GM12878 (cell line): ENCODE measurements at regions not wholly inside any gene's neighbourhood (a gene's known extent, or its start where the extent isn't known, plus 50 kb on each side); places are given as distances from the start of the nearest gene placed in this dataset.

Experiments
- EP300 ChIP-seq, 2 experiments: fragments of 150-350 bp in 1 of 2; IDR thresholded peaks; 2 replicates each; pipeline ENCODE4 v1.6.1; 2011 to 2012; ENCODE audit warnings: low read depth in 2 of 2, low read length in 2 of 2, borderline replicate concordance in 1 of 2, improper control_type of control experiment in 1 of 2, inconsistent platforms in 1 of 2; ENCODE audit not compliant: control insufficient read depth in 1 of 2
- EZH2 ChIP-seq: IDR thresholded peaks from 2 replicates; pipeline ENCODE4 v1.6.1; 2012; ENCODE audit warnings: low read depth, mild to moderate bottlenecking, control low read depth, inconsistent platforms, low read length, borderline replicate concordance; ENCODE audit not compliant: control insufficient read depth
- TAF1 ChIP-seq: IDR thresholded peaks from 2 replicates; pipeline ENCODE4 v1.6.1; 2011; ENCODE audit warnings: mild to moderate bottlenecking, low read depth, low read length, borderline replicate concordance
- TF ChIP-seq, protein P1 (sequence below), 3 experiments: IDR thresholded peaks in 2 of 3; conservative IDR thresholded peaks in 1 of 3; 2 replicates each; pipeline ENCODE4 v1.5.1; 2011; ENCODE audit warnings: low read depth in 3 of 3, low read length in 3 of 3, mild to moderate bottlenecking in 3 of 3, control low read depth in 2 of 3, moderate library complexity in 2 of 3, inconsistent platforms in 1 of 3, mixed read lengths in 1 of 3; ENCODE audit not compliant: control insufficient read depth in 2 of 3, insufficient read depth in 1 of 3; ENCODE audit errors: extremely low read depth in 1 of 3
- TF ChIP-seq, protein P2 (sequence below): fragments of 450-650 bp; formaldehyde crosslinking; IDR thresholded peaks from 2 replicates; pipeline ENCODE4 v1.4.0; 2020; ENCODE audit warnings: mild to moderate bottlenecking, moderate library complexity

DNA sequence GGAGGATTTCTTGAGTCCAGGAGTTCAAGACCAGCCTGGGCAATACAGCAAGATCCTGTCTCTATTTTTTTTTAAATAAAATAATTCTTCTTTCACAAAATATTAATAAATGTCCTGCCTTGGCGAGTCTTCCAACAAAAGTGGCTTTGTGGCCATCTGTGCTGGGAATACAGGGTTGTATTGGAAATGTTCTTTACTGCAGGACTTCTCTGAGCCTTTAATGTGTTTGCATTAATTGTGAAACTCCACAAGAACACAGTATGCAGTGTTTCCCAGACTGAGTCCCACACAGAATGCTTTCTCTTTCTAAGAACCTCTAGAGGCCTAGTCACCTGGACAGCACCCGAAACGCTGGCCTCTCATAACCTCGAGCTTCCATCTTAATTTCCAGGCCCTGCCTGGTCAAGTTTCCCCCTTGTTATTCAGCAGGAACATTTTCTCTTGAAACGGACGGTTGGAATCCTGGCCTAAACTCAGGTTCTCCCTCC is 85.4 kb upstream of the ARRDC4 start:
- no peak for TF ChIP-seq EP300 (IDR thresholded peaks at IDR 0.05; ENCODE audit: borderline replicate concordance in 1 of 2, control insufficient read depth in 1 of 2, low read depth in 2 of 2, low read length in 2 of 2)
- TF ChIP-seq, protein P1, sequence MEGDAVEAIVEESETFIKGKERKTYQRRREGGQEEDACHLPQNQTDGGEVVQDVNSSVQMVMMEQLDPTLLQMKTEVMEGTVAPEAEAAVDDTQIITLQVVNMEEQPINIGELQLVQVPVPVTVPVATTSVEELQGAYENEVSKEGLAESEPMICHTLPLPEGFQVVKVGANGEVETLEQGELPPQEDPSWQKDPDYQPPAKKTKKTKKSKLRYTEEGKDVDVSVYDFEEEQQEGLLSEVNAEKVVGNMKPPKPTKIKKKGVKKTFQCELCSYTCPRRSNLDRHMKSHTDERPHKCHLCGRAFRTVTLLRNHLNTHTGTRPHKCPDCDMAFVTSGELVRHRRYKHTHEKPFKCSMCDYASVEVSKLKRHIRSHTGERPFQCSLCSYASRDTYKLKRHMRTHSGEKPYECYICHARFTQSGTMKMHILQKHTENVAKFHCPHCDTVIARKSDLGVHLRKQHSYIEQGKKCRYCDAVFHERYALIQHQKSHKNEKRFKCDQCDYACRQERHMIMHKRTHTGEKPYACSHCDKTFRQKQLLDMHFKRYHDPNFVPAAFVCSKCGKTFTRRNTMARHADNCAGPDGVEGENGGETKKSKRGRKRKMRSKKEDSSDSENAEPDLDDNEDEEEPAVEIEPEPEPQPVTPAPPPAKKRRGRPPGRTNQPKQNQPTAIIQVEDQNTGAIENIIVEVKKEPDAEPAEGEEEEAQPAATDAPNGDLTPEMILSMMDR (IDR thresholded peaks at IDR 0.05 in 2 of 3, conservative IDR thresholded peaks at IDR 0.05 in 1 of 3; ENCODE audit: control insufficient read depth in 2 of 3, extremely low read depth in 1 of 3, insufficient read depth in 1 of 3, low read depth in 3 of 3, low read length in 3 of 3): no peak
- TF ChIP-seq, protein P2, sequence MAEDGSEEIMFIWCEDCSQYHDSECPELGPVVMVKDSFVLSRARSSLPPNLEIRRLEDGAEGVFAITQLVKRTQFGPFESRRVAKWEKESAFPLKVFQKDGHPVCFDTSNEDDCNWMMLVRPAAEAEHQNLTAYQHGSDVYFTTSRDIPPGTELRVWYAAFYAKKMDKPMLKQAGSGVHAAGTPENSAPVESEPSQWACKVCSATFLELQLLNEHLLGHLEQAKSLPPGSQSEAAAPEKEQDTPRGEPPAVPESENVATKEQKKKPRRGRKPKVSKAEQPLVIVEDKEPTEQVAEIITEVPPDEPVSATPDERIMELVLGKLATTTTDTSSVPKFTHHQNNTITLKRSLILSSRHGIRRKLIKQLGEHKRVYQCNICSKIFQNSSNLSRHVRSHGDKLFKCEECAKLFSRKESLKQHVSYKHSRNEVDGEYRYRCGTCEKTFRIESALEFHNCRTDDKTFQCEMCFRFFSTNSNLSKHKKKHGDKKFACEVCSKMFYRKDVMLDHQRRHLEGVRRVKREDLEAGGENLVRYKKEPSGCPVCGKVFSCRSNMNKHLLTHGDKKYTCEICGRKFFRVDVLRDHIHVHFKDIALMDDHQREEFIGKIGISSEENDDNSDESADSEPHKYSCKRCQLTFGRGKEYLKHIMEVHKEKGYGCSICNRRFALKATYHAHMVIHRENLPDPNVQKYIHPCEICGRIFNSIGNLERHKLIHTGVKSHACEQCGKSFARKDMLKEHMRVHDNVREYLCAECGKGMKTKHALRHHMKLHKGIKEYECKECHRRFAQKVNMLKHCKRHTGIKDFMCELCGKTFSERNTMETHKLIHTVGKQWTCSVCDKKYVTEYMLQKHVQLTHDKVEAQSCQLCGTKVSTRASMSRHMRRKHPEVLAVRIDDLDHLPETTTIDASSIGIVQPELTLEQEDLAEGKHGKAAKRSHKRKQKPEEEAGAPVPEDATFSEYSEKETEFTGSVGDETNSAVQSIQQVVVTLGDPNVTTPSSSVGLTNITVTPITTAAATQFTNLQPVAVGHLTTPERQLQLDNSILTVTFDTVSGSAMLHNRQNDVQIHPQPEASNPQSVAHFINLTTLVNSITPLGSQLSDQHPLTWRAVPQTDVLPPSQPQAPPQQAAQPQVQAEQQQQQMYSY (CRISPR knock-in tag): no peak
- no peak for TF ChIP-seq TAF1
- TF ChIP-seq EZH2: no peak
